ENCODE measurements at regions not wholly inside any gene's neighbourhood (a gene's known extent, or its start where the extent isn't known, plus 50 kb on each side); places are given as distances from the start of the nearest gene placed in this dataset.

- peaks cover 15% of the 10 kb centered on the region for H3K4me1 Mint-ChIP-seq
- no peak for TF ChIP-seq CTCF (conservative IDR thresholded peaks at IDR 0.05)
- no peak overlapping the region for H3K4me3 Mint-ChIP-seq
- no peaks in the 10 kb centered on the region for H3K27me3 Mint-ChIP-seq (ENCODE audit: low read depth)
- H3K9me3 Mint-ChIP-seq: peaks cover 7% of the 10 kb centered on the region
- no peak for DNase-seq (ENCODE audit: low read depth, low spot score)
- H3K36me3 Mint-ChIP-seq (ENCODE audit: low read depth): no peaks in the 10 kb centered on the region
- H3K27ac Mint-ChIP-seq (ENCODE audit: unreplicated experiment): no peak overlapping the region
Measured at GRCh38 chr10:113347508-113347907, 205.3 kb upstream of the HABP2 start.

- Mint-ChIP-seq H3K4me3 (no peak overlapping the region), H3K9me3 (peaks cover 7% of the 10 kb centered on the region), H3K27me3 (ENCODE audit: low read depth) (no peaks in the 10 kb centered on the region), H3K27ac (ENCODE audit: unreplicated experiment) (no peak overlapping the region), H3K4me1 (peaks cover 15% of the 10 kb centered on the region), H3K36me3 (ENCODE audit: low read depth) (no peaks in the 10 kb centered on the region)
- no peak for DNase-seq (ENCODE audit: low read depth, low spot score)
- TF ChIP-seq CTCF (conservative IDR thresholded peaks at IDR 0.05): no peak
Measured at GRCh38 chr10:113348694-113349093, 204.2 kb upstream of the HABP2 start.

GRCh38 chr10:113350311-113351040, 202.4 kb upstream of the HABP2 start:
- no peak for TF ChIP-seq CTCF (conservative IDR thresholded peaks at IDR 0.05)
- H3K36me3 Mint-ChIP-seq (ENCODE audit: low read depth): no peaks in the 10 kb centered on the region
- peaks cover 5% of the 10 kb centered on the region for H3K9me3 Mint-ChIP-seq
- no peaks in the 10 kb centered on the region for H3K27me3 Mint-ChIP-seq (ENCODE audit: low read depth)
- peaks cover 15% of the 10 kb centered on the region for H3K4me1 Mint-ChIP-seq
- H3K27ac Mint-ChIP-seq (ENCODE audit: unreplicated experiment): no peak overlapping the region
- no peak for DNase-seq (ENCODE audit: low read depth, low spot score)
- H3K4me3 Mint-ChIP-seq: no peak overlapping the region

- DNase-seq (ENCODE audit: low read depth, low spot score): no peak
- no peak overlapping the region for H3K27ac Mint-ChIP-seq (ENCODE audit: unreplicated experiment)
Measured at GRCh38 chr10:113354711-113355110, 198.1 kb upstream of the HABP2 start.

GRCh38 chr10:113356794-113357680, 195.8 kb upstream of the HABP2 start:
- no peak overlapping the region for H3K27ac Mint-ChIP-seq (ENCODE audit: unreplicated experiment)
- no peaks in the 10 kb centered on the region for H3K9me3 Mint-ChIP-seq
- no peaks in the 10 kb centered on the region for H3K36me3 Mint-ChIP-seq (ENCODE audit: low read depth)
- no peaks in the 10 kb centered on the region for H3K27me3 Mint-ChIP-seq (ENCODE audit: low read depth)
- no peak for TF ChIP-seq CTCF (conservative IDR thresholded peaks at IDR 0.05)
- peaks cover 11% of the 10 kb centered on the region for H3K4me1 Mint-ChIP-seq
- H3K4me3 Mint-ChIP-seq: no peak overlapping the region
- DNase-seq (ENCODE audit: low read depth, low spot score): no peak

More at GRCh38 chr10:113354711-113355110, 198.1 kb upstream of the HABP2 start:
- no peaks in the 10 kb centered on the region for H3K36me3 Mint-ChIP-seq (ENCODE audit: low read depth)
- H3K9me3 Mint-ChIP-seq: no peaks in the 10 kb centered on the region
- no peak for TF ChIP-seq CTCF (conservative IDR thresholded peaks at IDR 0.05)
- H3K4me3 Mint-ChIP-seq: no peak overlapping the region
- no peaks in the 10 kb centered on the region for H3K27me3 Mint-ChIP-seq (ENCODE audit: low read depth)
- peaks cover 11% of the 10 kb centered on the region for H3K4me1 Mint-ChIP-seq

Measured in neural crest cell (in vitro differentiated cells).